SK-N-MC (cell line): ENCODE measurements at regions not wholly inside any gene's neighbourhood (a gene's known extent, or its start where the extent isn't known, plus 50 kb on each side); places are given as distances from the start of the nearest gene placed in this dataset.

Source experiments
- DNase-seq: peaks from one replicate; pipeline ENCODE4 v3.0.0-alpha.2; 2011; ENCODE audit warnings: low read depth, low spot score
- H3K27ac ChIP-seq: fragments of 200-600 bp; sonication (generic); 2 replicates; pipeline ENCODE4 v1.5.1; 2016; ENCODE audit warnings: mixed run types
- H3K36me3 ChIP-seq: fragments of 200-600 bp; sonication (generic); 2 replicates; pipeline ENCODE4 v1.6.1; 2017; ENCODE audit warnings: antibody characterized with exemption, low read length, mixed read lengths; ENCODE audit not compliant: insufficient read depth
- H3K4me3 ChIP-seq: fragments of 200-600 bp; sonication (generic); 2 replicates; pipeline ENCODE4 v1.5.1; 2016
- H3K9ac ChIP-seq: fragments of 200-600 bp; sonication (generic); 2 replicates; pipeline ENCODE4 v1.8.0; 2017; ENCODE audit warnings: mixed run types, mixed read lengths; ENCODE audit not compliant: insufficient read length
- H3K9me3 ChIP-seq: fragments of 200-600 bp; sonication (generic); 2 replicates; pipeline ENCODE4 v1.6.1; 2017; ENCODE audit warnings: low read depth, mild to moderate bottlenecking, antibody characterized with exemption, low read length, moderate library complexity, mixed read lengths
- EZH2 ChIP-seq: fragments of 200-600 bp; sonication (generic); IDR thresholded peaks from one replicate; pipeline ENCODE4 v1.6.1; 2017; ENCODE audit warnings: antibody characterized with exemption
- FOXP2 ChIP-seq: optimal IDR thresholded peaks from 2 replicates; pipeline ENCODE3; 2011; ENCODE audit warnings: mild to moderate bottlenecking, moderate library complexity; ENCODE audit not compliant: insufficient read depth; ENCODE audit errors: extremely low read length, control extremely low read depth
- POLR2AphosphoS5 ChIP-seq: IDR thresholded peaks from 2 replicates; pipeline ENCODE4 v1.6.1; 2012; ENCODE audit warnings: mild to moderate bottlenecking, low read depth, low read length, borderline replicate concordance

GRCh38 chr3:72460205-72461174 is 387.8 kb downstream of the SHQ1 start:
- no peak overlapping the region for H3K27ac ChIP-seq
- no peaks in the 10 kb centered on the region for H3K36me3 ChIP-seq
- no peak overlapping the region for H3K9ac ChIP-seq
- DNase-seq: no peak
- H3K4me3 ChIP-seq: no peak overlapping the region
- TF ChIP-seq EZH2 (no peak), POLR2AphosphoS5 (no peak), FOXP2 (no peak)
- no peaks in the 10 kb centered on the region for H3K9me3 ChIP-seq

GRCh38 chr3:72459588-72459987 is 388.7 kb downstream of the SHQ1 start:
- TF ChIP-seq FOXP2: no peak
- TF ChIP-seq EZH2: no peak
- no peak for TF ChIP-seq POLR2AphosphoS5
- no peak overlapping the region for H3K4me3 ChIP-seq
- no peak for DNase-seq
- H3K36me3 ChIP-seq: no peaks in the 10 kb centered on the region
- no peaks in the 10 kb centered on the region for H3K9me3 ChIP-seq
- H3K27ac ChIP-seq: no peak overlapping the region
- H3K9ac ChIP-seq: no peak overlapping the region

GRCh38 chr3:72458375-72458774 is 389.9 kb downstream of the SHQ1 start:
- no peaks in the 10 kb centered on the region for H3K9me3 ChIP-seq
- TF ChIP-seq POLR2AphosphoS5 (no peak), EZH2 (no peak), FOXP2 (no peak)
- no peak overlapping the region for H3K4me3 ChIP-seq
- no peak overlapping the region for H3K9ac ChIP-seq
- H3K36me3 ChIP-seq: no peaks in the 10 kb centered on the region
- H3K27ac ChIP-seq: no peak overlapping the region
- no peak for DNase-seq

- Histone ChIP-seq H3K9ac (no peak overlapping the region), H3K27ac (no peak overlapping the region), H3K36me3 (no peaks in the 10 kb centered on the region), H3K9me3 (no peaks in the 10 kb centered on the region), H3K4me3 (no peak overlapping the region)
- no peak for DNase-seq
- TF ChIP-seq EZH2: no peak
- TF ChIP-seq POLR2AphosphoS5: no peak
- TF ChIP-seq FOXP2: no peak
Measured at GRCh38 chr3:72454441-72454840, 393.8 kb downstream of the SHQ1 start.

GRCh38 chr3:72453706-72454105 is 394.5 kb downstream of the SHQ1 start:
- DNase-seq: no peak
- no peaks in the 10 kb centered on the region for H3K36me3 ChIP-seq
- no peak overlapping the region for H3K27ac ChIP-seq
- TF ChIP-seq POLR2AphosphoS5 (no peak), EZH2 (no peak), FOXP2 (no peak)
- H3K4me3 ChIP-seq: no peak overlapping the region
- H3K9me3 ChIP-seq: no peaks in the 10 kb centered on the region
- H3K9ac ChIP-seq: no peak overlapping the region

GRCh38 chr3:72452745-72453144 is 395.5 kb downstream of the SHQ1 start:
- no peak overlapping the region for H3K27ac ChIP-seq
- no peak overlapping the region for H3K9ac ChIP-seq
- H3K36me3 ChIP-seq: no peaks in the 10 kb centered on the region
- no peak for DNase-seq
- no peaks in the 10 kb centered on the region for H3K9me3 ChIP-seq
- TF ChIP-seq EZH2 (no peak), POLR2AphosphoS5 (no peak)
- no peak overlapping the region for H3K4me3 ChIP-seq

- H3K4me3 ChIP-seq: no peak overlapping the region
- no peak overlapping the region for H3K27ac ChIP-seq
Measured at GRCh38 chr3:72451841-72452240, 396.4 kb downstream of the SHQ1 start.

GRCh38 chr3:72449551-72449950 is 398.7 kb downstream of the SHQ1 start:
- Histone ChIP-seq H3K9ac (no peak overlapping the region), H3K27ac (no peak overlapping the region), H3K4me3 (no peak overlapping the region), H3K9me3 (no peaks in the 10 kb centered on the region), H3K36me3 (no peaks in the 10 kb centered on the region)
- TF ChIP-seq FOXP2 (no peak), EZH2 (no peak), POLR2AphosphoS5 (no peak)
- DNase-seq: no peak

More at GRCh38 chr3:72451841-72452240, 396.4 kb downstream of the SHQ1 start:
- H3K36me3 ChIP-seq: no peaks in the 10 kb centered on the region
- DNase-seq: no peak
- TF ChIP-seq POLR2AphosphoS5 (no peak), FOXP2 (no peak), EZH2 (no peak)
- H3K9me3 ChIP-seq: no peaks in the 10 kb centered on the region
- no peak overlapping the region for H3K9ac ChIP-seq

- Histone ChIP-seq H3K9ac (no peak overlapping the region), H3K4me3 (no peak overlapping the region), H3K27ac (no peak overlapping the region), H3K36me3 (no peaks in the 10 kb centered on the region), H3K9me3 (no peaks in the 10 kb centered on the region)
- TF ChIP-seq FOXP2: no peak
- no peak for TF ChIP-seq EZH2
- TF ChIP-seq POLR2AphosphoS5: no peak
- no peak for DNase-seq
Measured at GRCh38 chr3:72448858-72449257, 399.4 kb downstream of the SHQ1 start.
